NCI-H446 (cell line): ENCODE measurements at regions not wholly inside any gene's neighbourhood (a gene's known extent, or its start where the extent isn't known, plus 50 kb on each side); places are given as distances from the start of the nearest gene placed in this dataset.
A peak's percentile ranks its signal among the peaks of the same experiment; 100 is the strongest.

Source experiments
- DNase-seq, 2 experiments: peaks; one replicate each; lab custom pipeline; 2025; lab: John Stamatoyannopoulos, UW

- DNase-seq, result no peak
These were observed 161.0 kb downstream of the TRMT11 start for GRCh38 chr6:126147291-126147815.

DNA sequence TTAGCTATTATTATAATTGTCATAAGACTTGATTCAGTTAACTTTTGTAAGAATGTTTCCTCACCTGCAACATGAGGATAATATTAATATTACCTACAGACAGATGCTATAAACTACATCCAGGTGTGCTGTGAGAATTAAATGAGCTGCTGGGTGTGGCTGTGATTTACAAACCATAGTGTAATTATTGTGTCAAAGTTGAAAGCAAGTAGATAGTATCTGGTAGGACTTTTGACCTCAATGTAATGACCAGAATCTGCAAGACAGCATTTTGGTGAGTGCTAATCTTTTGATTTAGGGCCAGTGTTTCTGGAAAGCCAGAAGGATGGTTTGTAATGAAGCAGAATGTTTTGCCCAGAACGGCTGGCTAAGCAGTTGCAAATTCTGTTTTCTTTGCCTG is 162.5 kb downstream of the TRMT11 start:
- no peak for DNase-seq

DNA sequence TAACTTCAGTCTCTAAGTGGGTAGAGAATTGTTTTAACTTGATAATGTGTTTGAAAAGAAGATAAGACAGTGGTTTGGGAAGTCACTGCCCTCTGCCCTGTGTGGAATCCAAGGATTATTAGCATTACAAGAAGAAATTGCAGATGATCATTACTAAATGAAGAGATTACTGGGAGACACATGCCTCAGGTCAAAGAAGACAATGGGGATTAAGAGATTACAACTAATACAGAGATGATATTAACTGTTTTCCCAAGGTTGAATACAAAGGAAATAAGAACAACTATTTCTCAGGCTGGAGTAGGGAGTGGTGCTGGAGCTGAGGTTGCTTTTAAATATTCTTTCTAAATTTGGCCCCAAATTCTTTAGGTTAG is 166.0 kb downstream of the TRMT11 start:
- DNase-seq, result no peak

- no peak for DNase-seq
These were observed 167.3 kb downstream of the TRMT11 start for GRCh38 chr6:126153661-126154060.

GRCh38 chr6:126156973-126157372 is 170.6 kb downstream of the TRMT11 start:
- no peak for DNase-seq

DNA sequence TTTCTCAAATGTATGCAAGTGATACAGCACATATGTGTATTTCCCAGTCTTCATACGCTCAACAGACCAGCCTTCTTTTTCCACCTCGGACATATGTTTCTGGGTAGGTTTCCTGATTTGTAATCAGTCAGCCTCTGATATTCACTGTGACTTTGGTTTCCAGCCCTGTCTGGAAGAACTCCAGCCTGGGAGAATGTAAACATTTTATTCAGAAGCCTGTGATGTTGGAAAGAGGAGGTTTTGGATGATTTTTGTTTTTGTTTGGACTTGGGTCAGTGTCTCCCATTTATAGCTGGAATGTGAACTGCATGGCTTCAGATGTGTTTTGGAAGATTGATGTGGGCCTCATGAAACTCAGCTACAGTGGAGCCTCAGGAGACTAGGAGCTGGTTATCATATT is 172.2 kb upstream of the CENPW start:
- DNase-seq, result no peak

GRCh38 chr6:126170433-126170832 is 169.5 kb upstream of the CENPW start:
- no peak for DNase-seq

DNA sequence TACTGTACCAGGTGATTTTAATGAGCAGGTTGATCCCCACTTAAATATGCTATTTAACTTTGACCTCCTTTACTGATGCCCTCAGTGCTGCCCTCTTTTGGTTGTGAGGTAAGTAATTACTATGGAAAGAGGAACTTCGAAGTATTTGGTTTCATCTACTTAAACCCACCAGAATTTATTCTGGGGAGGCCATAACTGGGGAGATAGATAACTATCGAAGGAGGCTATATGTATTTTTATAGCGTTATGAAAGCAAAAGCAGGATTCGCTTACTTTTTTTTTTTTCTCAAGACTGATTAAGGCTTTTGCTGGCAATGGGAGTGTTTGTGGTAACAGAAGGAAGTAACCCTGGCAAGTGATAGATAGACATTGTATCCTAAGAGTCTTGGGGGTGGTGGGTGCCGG is 168.9 kb upstream of the CENPW start:
- peak in 1 of 2 experiments; percentile 6 for DNase-seq

GRCh38 chr6:126172131-126172530 is 167.8 kb upstream of the CENPW start:
- no peak for DNase-seq

- no peak for DNase-seq
These were observed 166.7 kb upstream of the CENPW start for GRCh38 chr6:126173265-126173664.

DNA sequence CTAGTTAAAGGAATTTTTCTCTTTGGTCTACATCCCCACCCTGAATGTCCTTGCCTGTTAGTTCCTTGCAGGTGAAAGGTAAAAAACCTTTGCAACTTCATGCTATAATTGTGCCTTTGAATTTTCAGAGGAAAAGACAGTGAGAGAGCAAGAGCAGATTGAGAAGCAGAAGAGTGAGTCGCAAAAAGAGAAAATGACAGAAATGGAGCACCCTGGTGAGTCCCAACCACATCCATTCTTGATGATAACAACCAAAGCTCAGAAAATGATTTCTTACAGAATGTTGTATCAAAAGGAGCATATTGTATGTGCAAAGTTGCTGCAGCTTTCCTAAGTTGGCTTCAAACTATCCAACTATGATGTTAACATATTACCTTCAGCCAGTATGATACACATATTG is 165.2 kb upstream of the CENPW start:
- no peak for DNase-seq

- no peak for DNase-seq
These were observed 164.7 kb upstream of the CENPW start for GRCh38 chr6:126175251-126175650.

- DNase-seq, result no peak
These were observed 163.6 kb upstream of the CENPW start for GRCh38 chr6:126176282-126176681.

DNA sequence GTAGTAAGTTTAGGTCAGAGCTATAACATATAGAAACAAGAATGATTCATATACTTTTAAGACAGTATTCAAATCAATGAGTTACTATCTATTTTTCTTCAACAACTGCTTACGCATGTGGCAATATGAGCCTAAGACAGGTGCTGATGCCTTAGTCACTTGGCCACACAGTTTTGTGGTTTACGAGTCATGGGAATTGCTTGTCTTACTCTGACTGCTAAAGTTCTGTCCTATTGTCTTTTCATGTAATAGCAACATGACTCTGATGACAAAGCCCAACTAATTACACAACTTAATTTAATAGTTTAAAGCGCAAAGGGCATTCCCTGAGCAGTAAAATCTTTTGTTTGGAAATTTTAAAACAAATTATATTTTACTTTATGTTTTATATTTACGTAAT is 159.3 kb upstream of the CENPW start:
- DNase-seq, result no peak

DNA sequence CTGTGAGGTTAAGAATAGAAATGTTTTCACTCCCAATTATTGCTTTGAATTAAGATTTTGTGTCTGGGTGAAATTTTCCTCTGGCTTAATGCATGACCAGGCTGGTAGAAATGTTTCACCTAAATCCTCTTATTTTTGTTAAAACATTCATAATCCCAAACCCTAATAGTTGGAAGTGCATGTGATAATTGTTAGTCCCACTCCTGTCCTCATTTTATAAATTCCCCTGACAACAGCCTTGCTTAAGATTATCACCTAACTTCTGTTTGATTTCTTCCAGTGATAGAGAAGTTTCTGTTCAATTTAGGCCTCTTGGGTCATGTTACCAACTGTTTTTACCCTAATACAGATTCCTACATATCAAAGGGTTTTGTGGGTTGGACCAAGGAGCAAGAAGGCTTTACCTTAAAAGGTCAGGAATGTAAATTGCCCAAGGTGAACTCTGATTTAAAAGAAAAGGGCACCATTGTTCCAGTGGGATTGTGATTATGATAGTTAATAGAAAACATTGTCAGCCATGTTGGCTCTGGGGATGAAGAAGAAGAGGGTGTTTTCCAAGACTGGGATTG is 158.7 kb upstream of the CENPW start:
- DNase-seq, result no peak

DNA sequence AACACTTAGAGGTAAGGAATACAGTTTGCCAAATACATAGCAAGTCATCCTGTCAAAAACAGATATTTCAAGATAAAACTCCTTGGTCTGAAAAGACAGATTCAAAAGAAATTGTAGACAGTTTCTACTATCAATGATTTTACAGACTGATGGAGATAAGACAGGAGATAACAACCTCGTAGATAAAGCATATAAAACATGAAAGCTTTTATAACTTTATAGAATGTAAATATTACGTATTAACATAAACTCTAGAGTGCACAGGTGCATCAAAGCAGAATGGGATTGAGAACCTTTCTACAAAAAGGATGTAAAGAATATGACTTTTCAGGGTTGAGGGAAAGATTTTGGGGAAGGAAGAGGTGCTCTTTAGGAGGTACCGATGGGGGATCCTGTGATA is 158.0 kb upstream of the CENPW start:
- no peak for DNase-seq

DNA sequence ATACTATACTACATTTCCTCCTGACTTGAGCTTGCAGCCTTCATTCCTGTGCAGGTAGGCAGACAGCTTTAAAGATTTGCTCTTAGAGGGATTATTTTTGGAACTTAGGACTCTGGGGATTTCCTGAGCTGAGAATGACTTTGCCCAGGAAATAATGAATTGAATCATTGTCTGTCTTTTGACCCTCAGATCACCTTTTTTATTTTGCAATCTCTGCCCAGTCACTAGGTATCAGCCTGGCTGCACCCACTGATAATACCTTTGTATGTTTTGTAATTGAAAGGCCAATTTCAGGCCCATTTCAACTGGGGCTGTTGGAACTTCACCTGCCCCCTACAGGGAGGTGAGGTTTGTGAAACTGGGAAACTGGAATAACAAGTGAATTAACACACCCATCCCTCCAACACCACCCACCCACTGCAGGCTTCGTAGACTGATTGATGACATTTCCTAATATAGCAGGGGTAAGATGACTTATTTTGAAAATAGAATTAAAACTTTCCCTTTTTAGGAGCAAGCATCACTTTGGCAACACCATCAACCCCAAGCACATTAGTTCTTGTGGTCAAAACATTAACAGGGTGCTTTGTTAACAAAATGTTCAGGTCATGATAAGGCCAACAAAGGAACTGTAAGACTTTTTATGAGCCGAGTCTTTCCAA is 157.1 kb upstream of the CENPW start:
- no peak for DNase-seq

DNA sequence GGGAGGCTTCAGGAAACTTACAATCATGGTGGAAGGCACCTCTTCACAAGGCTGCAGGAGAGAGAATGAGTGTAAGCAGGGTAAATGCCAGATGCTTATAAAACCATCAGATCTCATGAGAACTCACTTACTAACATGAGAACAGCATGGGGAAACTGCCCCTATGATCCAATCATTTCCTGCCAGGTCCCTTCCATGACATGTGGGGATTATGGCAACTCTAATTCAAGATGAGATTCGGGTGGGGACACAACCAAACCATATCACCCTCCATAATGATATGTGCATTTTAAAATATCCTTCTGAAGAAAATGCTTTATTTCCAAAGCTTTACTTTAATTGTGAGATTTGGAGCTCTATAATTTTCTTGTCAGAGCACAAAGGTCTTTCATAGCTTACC is 154.1 kb upstream of the CENPW start:
- no peak for DNase-seq

DNA sequence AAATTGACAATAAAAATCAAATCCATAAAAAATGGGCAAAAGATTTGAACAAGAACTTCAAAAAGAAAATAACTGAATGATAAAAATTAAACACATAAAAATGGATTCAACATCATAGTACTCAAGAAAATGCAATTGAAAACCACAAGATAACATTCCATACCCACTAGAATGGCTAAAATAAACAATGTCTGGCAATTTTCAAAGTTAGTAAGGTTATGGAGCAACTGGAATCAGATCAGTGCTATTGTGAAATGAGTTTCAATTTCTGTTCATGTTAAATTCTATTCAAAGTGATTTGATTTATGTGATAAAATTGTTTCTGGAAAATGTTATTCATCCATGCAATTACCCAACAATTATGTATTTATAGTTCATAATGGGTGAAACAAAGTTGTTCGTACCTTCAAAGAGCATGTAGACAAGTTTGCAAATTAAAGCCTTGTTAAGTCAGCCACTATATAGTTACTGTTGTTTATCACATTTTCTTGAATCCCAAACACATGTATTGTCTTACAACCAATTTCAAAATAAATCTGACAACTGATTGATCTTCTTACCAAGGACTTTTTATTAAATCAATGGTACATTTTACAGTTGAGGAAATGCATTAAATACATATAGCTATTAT is 151.5 kb upstream of the CENPW start:
- no peak for DNase-seq

DNA sequence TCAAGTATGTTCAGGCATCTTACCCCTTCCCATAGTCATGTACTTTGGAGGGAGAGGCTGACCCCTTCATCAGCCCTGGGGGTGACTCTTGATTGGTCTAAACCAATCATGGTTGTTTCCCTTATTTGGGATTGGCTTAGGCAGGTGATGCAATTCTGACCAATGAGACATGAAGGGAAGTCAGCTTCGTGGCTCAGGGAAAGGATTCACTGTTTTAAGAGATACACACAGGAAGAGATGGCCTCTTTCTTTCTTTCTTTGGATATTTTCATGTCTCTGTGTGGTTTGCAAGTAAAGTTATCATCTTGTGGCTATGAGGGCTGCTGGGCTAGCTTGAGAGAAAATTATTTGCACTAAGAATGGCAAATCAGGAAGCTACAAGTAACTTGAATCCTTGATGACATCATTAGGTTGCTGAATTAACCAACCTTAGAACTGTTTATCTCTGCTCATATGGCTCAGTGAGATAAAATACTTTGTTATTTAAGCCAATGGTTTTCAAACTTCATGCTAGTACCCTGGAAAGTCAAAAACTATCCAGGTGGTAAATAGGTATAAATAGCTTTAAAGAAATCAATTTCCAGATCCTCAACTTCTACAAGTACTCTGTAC is 144.2 kb upstream of the CENPW start:
- no peak for DNase-seq

- no peak for DNase-seq
These were observed 141.3 kb upstream of the CENPW start for GRCh38 chr6:126198631-126199030.

DNA sequence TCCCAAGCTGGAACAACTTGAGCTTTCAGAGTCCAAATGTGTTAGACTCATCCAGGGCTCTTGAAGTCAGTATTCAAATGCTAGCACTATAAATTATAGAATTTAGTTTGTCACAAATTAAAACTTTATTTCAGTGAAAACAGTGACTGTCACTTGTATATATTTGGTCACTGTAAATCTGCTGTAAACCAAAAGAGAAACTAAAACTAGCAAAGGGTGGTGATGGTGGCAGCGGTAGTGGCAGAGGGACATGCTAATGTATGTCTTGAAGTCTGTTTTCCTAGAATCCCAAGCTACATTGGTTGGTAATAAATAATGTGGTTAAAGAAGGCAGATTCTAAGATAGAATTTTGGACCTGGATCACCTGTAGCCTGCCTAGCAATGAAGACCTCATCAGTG is 140.4 kb upstream of the CENPW start:
- no peak for DNase-seq

- DNase-seq, result no peak
These were observed 137.2 kb upstream of the CENPW start for GRCh38 chr6:126202707-126203106.
